NCI-H146 (cell line): ENCODE measurements at regions not wholly inside any gene's neighbourhood (a gene's known extent, or its start where the extent isn't known, plus 50 kb on each side); places are given as distances from the start of the nearest gene placed in this dataset.

ENCODE experiments used
- DNase-seq: peaks from one replicate; lab custom pipeline; 2025; lab: John Stamatoyannopoulos, UW

GRCh38 chr13:100940658-100941057 is 266.1 kb upstream of the TMTC4 start:
- no peak for DNase-seq

GRCh38 chr13:100933841-100934240 is 259.2 kb upstream of the TMTC4 start:
- DNase-seq = no peak

GRCh38 chr13:100922599-100922998 is 248.0 kb upstream of the TMTC4 start:
- DNase-seq = no peak

GRCh38 chr13:100921139-100921538 is 246.5 kb upstream of the TMTC4 start:
- DNase-seq = no peak

GRCh38 chr13:100917011-100917410 is 242.4 kb upstream of the TMTC4 start:
- no peak for DNase-seq

GRCh38 chr13:100913143-100913542 is 238.5 kb upstream of the TMTC4 start:
- no peak for DNase-seq

GRCh38 chr13:100904293-100904976 is 229.8 kb upstream of the TMTC4 start:
- DNase-seq = no peak

GRCh38 chr13:100899720-100900316 is 225.2 kb upstream of the TMTC4 start:
- DNase-seq = no peak

GRCh38 chr13:100898431-100898830 is 223.8 kb upstream of the TMTC4 start:
- DNase-seq = no peak

- no peak for DNase-seq
Measured at GRCh38 chr13:100895651-100896050, 221.1 kb upstream of the TMTC4 start.

GRCh38 chr13:100892981-100893380 is 218.4 kb upstream of the TMTC4 start:
- no peak for DNase-seq

- DNase-seq = no peak
Measured at GRCh38 chr13:100890645-100891044, 216.1 kb upstream of the TMTC4 start.

GRCh38 chr13:100887729-100888151 is 213.1 kb upstream of the TMTC4 start:
- no peak for DNase-seq

GRCh38 chr13:100883453-100883852 is 208.9 kb upstream of the TMTC4 start:
- no peak for DNase-seq

GRCh38 chr13:100881291-100881864 is 206.8 kb upstream of the TMTC4 start:
- no peak for DNase-seq

- no peak for DNase-seq
Measured at GRCh38 chr13:100880166-100880565, 205.6 kb upstream of the TMTC4 start.

GRCh38 chr13:100879255-100879654 is 204.7 kb upstream of the TMTC4 start:
- DNase-seq = no peak

GRCh38 chr13:100876044-100876403 is 201.4 kb upstream of the TMTC4 start:
- DNase-seq = no peak

- no peak for DNase-seq
Measured at GRCh38 chr13:100875392-100876043, 200.9 kb upstream of the TMTC4 start.

GRCh38 chr13:100872761-100873160 is 198.2 kb upstream of the TMTC4 start:
- no peak for DNase-seq

- DNase-seq = no peak
Measured at GRCh38 chr13:100870898-100871297, 196.3 kb upstream of the TMTC4 start.

- DNase-seq = no peak
Measured at GRCh38 chr13:100860866-100861265, 186.3 kb upstream of the TMTC4 start.

- no peak for DNase-seq
Measured at GRCh38 chr13:100859861-100860260, 185.3 kb upstream of the TMTC4 start.
